ENCODE measurements at regions not wholly inside any gene's neighbourhood (a gene's known extent, or its start where the extent isn't known, plus 50 kb on each side); places are given as distances from the start of the nearest gene placed in this dataset.

- H3K9me3 Mint-ChIP-seq = no peaks in the 10 kb centered on the region
- H3K36me3 Mint-ChIP-seq (ENCODE audit: low read depth) = no peaks in the 10 kb centered on the region
- intact Hi-C loops (cut with micrococcal nuclease) = no loop called here
- no peaks in the 10 kb centered on the region for H3K4me1 Mint-ChIP-seq (ENCODE audit: low read depth)
- H3K27me3 Mint-ChIP-seq = peaks cover 2% of the 10 kb centered on the region
- CTCF ChIA-PET = no interaction called here
- DNase-seq = no peak
- H3K27ac Mint-ChIP-seq = no peak overlapping the region
- no peak for ATAC-seq
- H3K4me3 Mint-ChIP-seq = no peak overlapping the region
- TF ChIP-seq, protein P1, sequence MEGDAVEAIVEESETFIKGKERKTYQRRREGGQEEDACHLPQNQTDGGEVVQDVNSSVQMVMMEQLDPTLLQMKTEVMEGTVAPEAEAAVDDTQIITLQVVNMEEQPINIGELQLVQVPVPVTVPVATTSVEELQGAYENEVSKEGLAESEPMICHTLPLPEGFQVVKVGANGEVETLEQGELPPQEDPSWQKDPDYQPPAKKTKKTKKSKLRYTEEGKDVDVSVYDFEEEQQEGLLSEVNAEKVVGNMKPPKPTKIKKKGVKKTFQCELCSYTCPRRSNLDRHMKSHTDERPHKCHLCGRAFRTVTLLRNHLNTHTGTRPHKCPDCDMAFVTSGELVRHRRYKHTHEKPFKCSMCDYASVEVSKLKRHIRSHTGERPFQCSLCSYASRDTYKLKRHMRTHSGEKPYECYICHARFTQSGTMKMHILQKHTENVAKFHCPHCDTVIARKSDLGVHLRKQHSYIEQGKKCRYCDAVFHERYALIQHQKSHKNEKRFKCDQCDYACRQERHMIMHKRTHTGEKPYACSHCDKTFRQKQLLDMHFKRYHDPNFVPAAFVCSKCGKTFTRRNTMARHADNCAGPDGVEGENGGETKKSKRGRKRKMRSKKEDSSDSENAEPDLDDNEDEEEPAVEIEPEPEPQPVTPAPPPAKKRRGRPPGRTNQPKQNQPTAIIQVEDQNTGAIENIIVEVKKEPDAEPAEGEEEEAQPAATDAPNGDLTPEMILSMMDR (IDR thresholded peaks at IDR 0.05) = no peak
- POLR2A ChIA-PET = no interaction called here
Observed at GRCh38 chr7:115447495-115447894, 525.6 kb downstream of the MDFIC start.

DNA sequence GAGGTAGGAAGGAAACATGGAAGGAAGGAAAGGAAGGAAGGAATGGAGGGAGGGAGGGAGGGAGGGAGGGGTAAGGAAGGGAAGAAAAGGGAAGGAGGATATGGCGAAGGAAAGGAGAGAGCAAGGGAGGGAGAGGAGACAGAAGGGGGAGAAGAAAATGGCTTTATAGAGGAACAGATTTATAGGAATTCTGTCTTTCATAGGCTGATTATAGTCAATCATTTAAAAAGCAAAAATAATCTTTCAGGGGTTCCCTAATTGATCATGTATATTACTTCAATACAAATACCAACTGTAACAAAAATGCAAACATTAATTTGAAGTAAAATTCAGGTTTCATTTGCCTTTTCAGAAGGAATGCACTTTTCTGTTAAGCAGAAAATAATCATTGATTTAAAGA, 519.1 kb downstream of the MDFIC start:
- Mint-ChIP-seq H3K27me3 (no peaks in the 10 kb centered on the region), H3K9me3 (no peaks in the 10 kb centered on the region), H3K4me1 (ENCODE audit: low read depth) (no peaks in the 10 kb centered on the region), H3K36me3 (ENCODE audit: low read depth) (no peaks in the 10 kb centered on the region), H3K4me3 (no peak overlapping the region), H3K27ac (no peak overlapping the region)
- ATAC-seq (no peak), DNase-seq (no peak)
- TF ChIP-seq, protein P1 (IDR thresholded peaks at IDR 0.05) = no peak
- ChIA-PET CTCF (no interaction called here), POLR2A (no interaction called here)
- intact Hi-C loops (cut with micrococcal nuclease) = no loop called here

DNA sequence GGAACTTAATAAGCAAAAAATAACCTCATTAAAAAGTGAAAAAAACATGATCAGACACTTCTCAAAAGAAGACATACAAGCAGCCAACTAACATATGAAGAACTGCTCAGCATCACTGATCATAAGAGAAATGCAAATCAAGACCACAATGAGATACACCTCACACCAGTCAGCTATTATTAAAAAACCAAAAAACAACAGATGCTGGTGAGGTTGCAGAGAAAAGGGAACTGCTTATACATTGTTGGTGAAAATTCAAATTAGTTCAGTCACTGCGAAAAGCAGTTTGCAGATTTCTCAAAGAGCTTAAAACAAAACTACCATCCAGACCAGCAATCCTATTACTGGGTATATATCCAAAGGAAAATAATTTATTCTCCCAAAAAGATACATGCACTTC, 513.3 kb downstream of the MDFIC start:
- Mint-ChIP-seq H3K9me3 (peaks cover 1% of the 10 kb centered on the region), H3K27ac (no peak overlapping the region), H3K4me1 (ENCODE audit: low read depth) (no peaks in the 10 kb centered on the region), H3K4me3 (no peak overlapping the region), H3K36me3 (ENCODE audit: low read depth) (no peaks in the 10 kb centered on the region), H3K27me3 (no peaks in the 10 kb centered on the region)
- DNase-seq = no peak
- TF ChIP-seq, protein P1 (IDR thresholded peaks at IDR 0.05) = no peak
- CTCF ChIA-PET = no interaction called here
- POLR2A ChIA-PET = no interaction called here
- ATAC-seq = no peak
- intact Hi-C loops (cut with micrococcal nuclease) = no loop called here

- TF ChIP-seq, protein P1 (IDR thresholded peaks at IDR 0.05) = no peak
- Mint-ChIP-seq H3K27ac (no peak overlapping the region), H3K4me3 (no peak overlapping the region), H3K4me1 (ENCODE audit: low read depth) (no peaks in the 10 kb centered on the region), H3K27me3 (no peaks in the 10 kb centered on the region), H3K9me3 (peaks cover under 1% of the 10 kb centered on the region), H3K36me3 (ENCODE audit: low read depth) (no peaks in the 10 kb centered on the region)
- ATAC-seq = no peak
- POLR2A ChIA-PET = no interaction called here
- intact Hi-C loops (cut with micrococcal nuclease) = no loop called here
- CTCF ChIA-PET = no interaction called here
- no peak for DNase-seq
Observed at GRCh38 chr7:115429918-115430317, 508.0 kb downstream of the MDFIC start.

GRCh38 chr7:115417662-115418061, 495.8 kb downstream of the MDFIC start:
- Mint-ChIP-seq H3K27ac (no peak overlapping the region), H3K9me3 (no peaks in the 10 kb centered on the region), H3K36me3 (ENCODE audit: low read depth) (no peaks in the 10 kb centered on the region), H3K4me3 (no peak overlapping the region), H3K4me1 (ENCODE audit: low read depth) (no peaks in the 10 kb centered on the region), H3K27me3 (no peaks in the 10 kb centered on the region)
- TF ChIP-seq, protein P1 (IDR thresholded peaks at IDR 0.05) = no peak
- intact Hi-C loops (cut with micrococcal nuclease) = no loop called here
- ChIA-PET POLR2A (no interaction called here), CTCF (no interaction called here)
- ATAC-seq (no peak), DNase-seq (no peak)
